GM12875 (cell line): ENCODE measurements at regions not wholly inside any gene's neighbourhood (a gene's known extent, or its start where the extent isn't known, plus 50 kb on each side); places are given as distances from the start of the nearest gene placed in this dataset.

ENCODE experiments used
- H3K4me3 ChIP-seq: one replicate; pipeline ENCODE4 v1.5.1; 2011; ENCODE audit warnings: low read depth, low read length, control low read depth
- CTCF ChIP-seq: IDR thresholded peaks from 2 replicates; pipeline ENCODE4 v1.5.1; 2011; ENCODE audit warnings: low read depth, mild to moderate bottlenecking, control low read depth, inconsistent platforms, low read length, moderate library complexity, borderline replicate concordance; ENCODE audit not compliant: insufficient read depth

GRCh38 chr22:27409299-27409698 is 392.3 kb downstream of the MN1 start:
- no peak for TF ChIP-seq CTCF
- no peak overlapping the region for H3K4me3 ChIP-seq

DNA sequence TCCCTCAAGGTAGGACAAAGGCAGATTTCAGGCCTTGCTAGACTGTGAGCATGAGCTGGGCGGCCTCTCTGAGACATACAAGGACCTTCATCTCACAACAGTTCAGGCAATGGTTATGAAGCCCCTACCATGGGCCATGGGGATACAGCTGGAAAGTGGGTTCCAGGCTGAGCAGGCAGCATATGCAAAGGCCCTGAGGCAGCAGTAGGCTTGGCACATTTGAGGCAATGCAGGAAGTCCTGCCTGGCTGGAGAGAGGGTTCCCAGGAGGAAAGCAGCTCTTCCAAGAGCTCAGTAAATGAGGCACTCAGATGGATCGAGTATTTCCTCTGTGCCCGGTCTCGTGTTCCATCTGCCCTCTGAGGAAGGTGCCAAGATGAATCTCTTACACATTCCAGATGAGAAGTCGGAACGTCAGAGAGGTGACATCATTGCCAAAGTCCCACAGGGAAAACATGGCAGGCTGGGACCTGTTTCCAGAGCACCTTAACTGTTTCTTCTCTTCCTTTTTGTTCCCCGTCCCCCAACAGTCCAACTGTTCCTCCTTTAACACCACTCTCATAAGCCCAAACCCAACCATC is 388.6 kb downstream of the MN1 start:
- TF ChIP-seq CTCF = no peak
- H3K4me3 ChIP-seq = no peak overlapping the region

- H3K4me3 ChIP-seq = no peak overlapping the region
- TF ChIP-seq CTCF = no peak
These were observed 387.9 kb downstream of the MN1 start for GRCh38 chr22:27413702-27414101.

DNA sequence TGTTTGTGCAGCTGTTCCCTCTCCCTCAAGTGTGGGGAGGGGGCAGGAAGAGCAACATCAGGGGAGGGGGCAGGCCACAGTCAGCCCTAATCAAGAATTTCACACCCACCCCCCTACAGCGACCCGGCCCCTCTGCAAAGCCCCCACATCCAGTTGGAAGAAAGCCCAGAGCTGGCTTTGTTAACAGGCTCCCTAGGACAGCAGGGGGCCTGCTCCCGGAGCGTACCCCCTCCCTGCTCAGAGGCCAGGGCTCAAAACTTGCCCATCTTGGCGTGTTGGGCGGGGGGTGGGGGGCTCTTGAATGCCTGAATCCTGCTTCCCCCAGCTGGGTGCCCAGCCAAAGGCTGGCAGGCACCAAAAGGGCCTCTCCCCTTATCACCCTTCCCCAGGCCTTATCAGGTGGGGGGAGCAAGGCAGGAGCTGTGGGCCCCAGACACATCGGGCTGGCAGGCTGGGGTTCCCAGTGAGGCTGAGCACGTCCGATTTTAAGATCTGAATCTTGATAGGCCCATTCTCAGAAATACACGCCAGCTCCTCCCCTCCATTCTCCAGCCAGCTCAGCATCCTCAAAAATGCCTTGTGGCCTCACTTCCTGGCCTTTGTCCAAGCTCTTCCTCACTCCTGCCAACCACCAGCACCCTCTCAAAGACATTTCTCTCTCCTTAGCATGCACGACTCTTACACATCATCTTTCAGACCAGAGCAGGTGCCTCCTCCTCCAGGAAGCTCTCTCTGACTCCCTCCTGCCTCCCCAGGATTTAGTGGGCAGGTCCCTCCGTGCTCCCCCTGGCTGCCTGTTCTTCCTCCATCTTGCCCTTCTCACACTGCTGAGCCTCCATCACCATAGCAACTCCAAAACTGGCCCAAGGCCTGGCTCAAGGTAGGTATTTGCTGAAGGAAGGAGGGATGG is 384.8 kb downstream of the MN1 start:
- TF ChIP-seq CTCF = no peak
- H3K4me3 ChIP-seq = no peak overlapping the region

GRCh38 chr22:27417421-27417814 is 384.1 kb downstream of the MN1 start:
- H3K4me3 ChIP-seq = no peak overlapping the region
- no peak for TF ChIP-seq CTCF

GRCh38 chr22:27418261-27418660 is 383.3 kb downstream of the MN1 start:
- no peak for TF ChIP-seq CTCF
- no peak overlapping the region for H3K4me3 ChIP-seq

DNA sequence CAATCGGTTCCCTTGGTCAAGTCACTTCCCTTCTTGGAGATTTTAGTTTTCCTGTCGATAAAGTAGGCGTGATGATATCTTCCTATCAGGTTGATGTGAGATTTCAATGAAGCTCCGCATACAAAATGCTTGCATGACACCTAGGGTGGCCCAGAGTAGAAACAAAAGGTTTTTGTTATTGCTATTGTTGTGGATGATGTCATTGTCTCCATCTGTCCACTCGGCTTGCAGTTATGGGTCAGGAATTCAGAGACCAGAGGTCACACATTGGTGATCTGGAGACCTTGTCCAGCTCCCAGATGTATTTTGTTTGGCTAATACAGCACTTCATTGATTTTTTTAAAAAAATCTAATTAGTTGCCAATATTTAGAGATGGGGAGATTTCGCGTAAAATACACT is 382.1 kb downstream of the MN1 start:
- H3K4me3 ChIP-seq = no peak overlapping the region
- no peak for TF ChIP-seq CTCF
